Fibroblast of peridontal ligament (primary cell): ENCODE measurements at regions not wholly inside any gene's neighbourhood (a gene's known extent, or its start where the extent isn't known, plus 50 kb on each side); places are given as distances from the start of the nearest gene placed in this dataset.
A peak's percentile ranks its signal among the peaks of the same experiment; 100 is the strongest.

ENCODE experiments used
- DNase-seq: peaks from one replicate; pipeline ENCODE4 v3.0.0-alpha.2; 2010; ENCODE audit errors: extremely low read depth

GRCh38 chr4:129346734-129347133 lies 250.8 kb downstream of the C4orf33 start:
- DNase-seq = no peak

- no peak for DNase-seq
These were observed 255.1 kb downstream of the C4orf33 start for GRCh38 chr4:129350834-129351721.

GRCh38 chr4:129352480-129352879 lies 256.5 kb downstream of the C4orf33 start:
- DNase-seq = no peak

GRCh38 chr4:129353490-129353889 lies 257.5 kb downstream of the C4orf33 start:
- DNase-seq = no peak

GRCh38 chr4:129355031-129355430 lies 259.1 kb downstream of the C4orf33 start:
- DNase-seq = no peak

GRCh38 chr4:129355516-129355915 lies 259.6 kb downstream of the C4orf33 start:
- DNase-seq = no peak

- DNase-seq = peak; percentile 73
These were observed 262.6 kb downstream of the C4orf33 start for GRCh38 chr4:129358571-129358970.

- no peak for DNase-seq
These were observed 263.5 kb downstream of the C4orf33 start for GRCh38 chr4:129359461-129359860.

- peak; percentile 84 for DNase-seq
These were observed 266.8 kb downstream of the C4orf33 start for GRCh38 chr4:129362691-129363274.

GRCh38 chr4:129364747-129365452 lies 268.9 kb downstream of the C4orf33 start:
- DNase-seq = no peak

- peak; percentile 34 for DNase-seq
These were observed 273.5 kb downstream of the C4orf33 start for GRCh38 chr4:129369361-129370010.

GRCh38 chr4:129371065-129371464 lies 275.1 kb downstream of the C4orf33 start:
- no peak for DNase-seq

- DNase-seq = peak; percentile 64
These were observed 276.0 kb downstream of the C4orf33 start for GRCh38 chr4:129371926-129372325.

- no peak for DNase-seq
These were observed 281.3 kb downstream of the C4orf33 start for GRCh38 chr4:129377131-129377845.

- no peak for DNase-seq
These were observed 282.4 kb downstream of the C4orf33 start for GRCh38 chr4:129378364-129378763.

GRCh38 chr4:129379429-129379828 lies 283.5 kb downstream of the C4orf33 start:
- no peak for DNase-seq

- no peak for DNase-seq
These were observed 289.0 kb downstream of the C4orf33 start for GRCh38 chr4:129384974-129385373.

- DNase-seq = no peak
These were observed 291.7 kb downstream of the C4orf33 start for GRCh38 chr4:129387666-129388065.

GRCh38 chr4:129393976-129394375 lies 298.0 kb downstream of the C4orf33 start:
- DNase-seq = no peak

GRCh38 chr4:129394635-129395034 lies 298.7 kb downstream of the C4orf33 start:
- no peak for DNase-seq

GRCh38 chr4:129403848-129404247 lies 307.9 kb downstream of the C4orf33 start:
- no peak for DNase-seq
